Umbilical cord (tissue), 1 donor: ENCODE measurements at regions not wholly inside any gene's neighbourhood (a gene's known extent, or its start where the extent isn't known, plus 50 kb on each side); places are given as distances from the start of the nearest gene placed in this dataset.

Source experiments
- DNase-seq: peaks from one replicate; pipeline ENCODE4 v3.0.0-alpha.2; 2015; ENCODE audit warnings: low spot score

- peak; percentile 40 for DNase-seq
Measured at GRCh38 chr9:99365233-99365980, 143.3 kb downstream of the SEC61B start.

- DNase-seq, result no peak
Measured at GRCh38 chr9:99366183-99366582, 144.1 kb downstream of the SEC61B start.

- DNase-seq, result no peak
Measured at GRCh38 chr9:99366621-99367020, 144.5 kb downstream of the SEC61B start.

- peak; percentile 63 for DNase-seq
Measured at GRCh38 chr9:99368341-99369326, 146.6 kb downstream of the SEC61B start.

- DNase-seq, result no peak
Measured at GRCh38 chr9:99369327-99369722, 147.2 kb downstream of the SEC61B start.

- no peak for DNase-seq
Measured at GRCh38 chr9:99370376-99370775, 148.3 kb downstream of the SEC61B start.

- DNase-seq, result no peak
Measured at GRCh38 chr9:99371376-99371775, 149.3 kb downstream of the SEC61B start.

GRCh38 chr9:99373912-99374311 lies 151.8 kb downstream of the SEC61B start:
- DNase-seq, result no peak

- no peak for DNase-seq
Measured at GRCh38 chr9:99374793-99375192, 152.7 kb downstream of the SEC61B start.

GRCh38 chr9:99375481-99375880 lies 153.4 kb downstream of the SEC61B start:
- no peak for DNase-seq

- no peak for DNase-seq
Measured at GRCh38 chr9:99377790-99378775, 156.0 kb downstream of the SEC61B start.

GRCh38 chr9:99383536-99383935 lies 161.5 kb downstream of the SEC61B start:
- no peak for DNase-seq

- no peak for DNase-seq
Measured at GRCh38 chr9:99385215-99385614, 163.1 kb downstream of the SEC61B start.

GRCh38 chr9:99385814-99386279 lies 163.8 kb downstream of the SEC61B start:
- DNase-seq, result no peak

GRCh38 chr9:99387431-99387830 lies 165.3 kb downstream of the SEC61B start:
- no peak for DNase-seq

GRCh38 chr9:99389087-99390033 lies 167.3 kb downstream of the SEC61B start:
- DNase-seq, result no peak

- DNase-seq, result no peak
Measured at GRCh38 chr9:99391937-99392594, 170.0 kb downstream of the SEC61B start.

- DNase-seq, result no peak
Measured at GRCh38 chr9:99392986-99393385, 170.9 kb downstream of the SEC61B start.

GRCh38 chr9:99393993-99394392 lies 171.9 kb downstream of the SEC61B start:
- DNase-seq, result no peak

GRCh38 chr9:99398241-99398640 lies 176.2 kb downstream of the SEC61B start:
- DNase-seq, result no peak
